ENCODE measurements at regions not wholly inside any gene's neighbourhood (a gene's known extent, or its start where the extent isn't known, plus 50 kb on each side); places are given as distances from the start of the nearest gene placed in this dataset.

GRCh38 chr3:104763007-104763406 is 603.7 kb upstream of the ALCAM start:
- TF ChIP-seq CTCF (IDR thresholded peaks at IDR 0.05; ENCODE audit: low read depth, low read length) (no peak), POLR2A (IDR thresholded peaks at IDR 0.05; ENCODE audit: extremely low read depth, insufficient read length) (no peak), MAX (IDR thresholded peaks at IDR 0.05; ENCODE audit: low read depth, low read length) (no peak), MYC (IDR thresholded peaks at IDR 0.05; ENCODE audit: low read depth, low read length) (no peak)

Data from NB4 (cell line).